B cell (primary cell): ENCODE measurements at regions not wholly inside any gene's neighbourhood (a gene's known extent, or its start where the extent isn't known, plus 50 kb on each side); places are given as distances from the start of the nearest gene placed in this dataset.

Experiments
- ATAC-seq: fragments of 200-7000 bp; cut with Tn5 transposase; one replicate; pipeline ENCODE4 v1.10.0; 2021; ENCODE audit warnings: low read depth, mild to moderate bottlenecking, moderate number of reproducible peaks, moderate library complexity
- CTCF ChIA-PET: fragments of 350-600 bp; sonication (Branson Sonifier 250); formaldehyde crosslinking; loops from one replicate; lab custom pipeline; 2021; ENCODE audit warnings: antibody characterized with exemption, inconsistent platforms; lab: Charles Lee
- POLR2A ChIA-PET: fragments of 350-600 bp; sonication (Branson Sonifier 250); formaldehyde crosslinking; loops from one replicate; lab custom pipeline; 2021; ENCODE audit warnings: antibody characterized with exemption; lab: Charles Lee
- DNase-seq: peaks from one replicate; pipeline ENCODE4 v3.0.0; 2013
- H2AFZ ChIP-seq: 2 replicates; pipeline ENCODE4 v1.6.1; 2012; ENCODE audit warnings: mild to moderate bottlenecking, low read depth, low read length; ENCODE audit not compliant: insufficient read depth, poor library complexity, severe bottlenecking
- H3K27ac ChIP-seq, 2 donors: 1 replicate in 1 of 2; 2 replicates in 1 of 2; pipeline ENCODE4 v1.5.1; 2012 to 2013; ENCODE audit warnings: low read length in 2 of 2, mild to moderate bottlenecking in 2 of 2, moderate library complexity in 1 of 2
- H3K27me3 ChIP-seq, 4 experiments: fragments of 200-600 bp in 1 of 4; sonication (generic) in 1 of 4; replicated peaks in 1 of 4; 1 replicate in 2 of 4; 2 replicates in 2 of 4; pipeline versions ENCODE4 v1.6.1 to v1.7.0; 2013 to 2016; ENCODE audit warnings: low read length in 3 of 4, mild to moderate bottlenecking in 2 of 4, mixed read lengths in 1 of 4, moderate library complexity in 1 of 4; ENCODE audit not compliant: insufficient read depth in 4 of 4, control insufficient read depth in 3 of 4; ENCODE audit errors: control extremely low read depth in 1 of 4
- H3K36me3 ChIP-seq, 2 experiments: replicated peaks in 1 of 2; 1 replicate in 1 of 2; 2 replicates in 1 of 2; pipeline versions ENCODE4 v1.6.1 to v1.7.1; 2013; ENCODE audit warnings: low read length in 1 of 2; ENCODE audit not compliant: insufficient read depth in 2 of 2, control insufficient read depth in 1 of 2; ENCODE audit errors: control extremely low read depth in 1 of 2, extremely low read depth in 1 of 2
- H3K4me1 ChIP-seq, 2 donors: fragments of 200-600 bp in 1 of 2; sonication (generic) in 1 of 2; 1 replicate in 1 of 2; 2 replicates in 1 of 2; pipeline versions ENCODE4 v1.5.1 to v1.6.1; 2013 to 2017; ENCODE audit warnings: low read length in 2 of 2; ENCODE audit not compliant: control insufficient read depth in 2 of 2, insufficient read depth in 2 of 2
- H3K4me2 ChIP-seq: replicated peaks from 2 replicates; pipeline ENCODE3; 2012; ENCODE audit warnings: mild to moderate bottlenecking, low read depth, low read length; ENCODE audit not compliant: poor library complexity, severe bottlenecking
- H3K4me3 ChIP-seq, 5 experiments: fragments of 200-600 bp in 1 of 5; sonication (generic) in 1 of 5; 1 replicate in 3 of 5; 2 replicates in 2 of 5; pipeline versions ENCODE4 v1.5.1 to v1.7.0; 2011 to 2016; ENCODE audit warnings: low read length in 4 of 5, mild to moderate bottlenecking in 4 of 5, low read depth in 2 of 5, control low read depth in 1 of 5, moderate library complexity in 1 of 5; ENCODE audit not compliant: insufficient read depth in 1 of 5; ENCODE audit errors: control extremely low read depth in 1 of 5, extremely low read depth in 1 of 5
- H3K79me2 ChIP-seq: fragments of 200-600 bp; sonication (generic); one replicate; pipeline ENCODE4 v1.6.0; 2016; ENCODE audit warnings: low read length; ENCODE audit not compliant: control insufficient read depth, insufficient read depth
- H3K9ac ChIP-seq: fragments of 200-600 bp; sonication (generic); 2 replicates; pipeline ENCODE4 v1.6.1; 2017; ENCODE audit warnings: mild to moderate bottlenecking, low read length, moderate library complexity
- H3K9me3 ChIP-seq, 3 donors: one replicate each; pipeline versions ENCODE4 v1.6.1 to v1.7.1; 2013; ENCODE audit warnings: low read length in 2 of 3; ENCODE audit not compliant: control insufficient read depth in 2 of 3, insufficient read depth in 1 of 3; ENCODE audit errors: control extremely low read depth in 1 of 3
- H4K20me1 ChIP-seq: 2 replicates; pipeline ENCODE4 v1.6.0; 2012; ENCODE audit warnings: mild to moderate bottlenecking, low read length; ENCODE audit not compliant: insufficient read depth, control insufficient read depth, poor library complexity, severe bottlenecking
- H3K27ac Mint-ChIP-seq: one replicate; pipeline ENCODE4 v1.8.0; 2021; ENCODE audit warnings: mixed read lengths
- H3K27me3 Mint-ChIP-seq: one replicate; pipeline ENCODE4 v1.8.0; 2021; ENCODE audit warnings: mixed read lengths
- H3K4me1 Mint-ChIP-seq: one replicate; pipeline ENCODE4 v1.8.0; 2021; ENCODE audit warnings: mixed read lengths
- H3K4me3 Mint-ChIP-seq: one replicate; pipeline ENCODE4 v1.8.0; 2021; ENCODE audit warnings: mixed read lengths
- H3K9me3 Mint-ChIP-seq: one replicate; pipeline ENCODE4 v1.8.0; 2022; ENCODE audit warnings: mixed read lengths; ENCODE audit not compliant: insufficient read depth
- CTCF ChIP-seq: fragments of 200-600 bp; IDR thresholded peaks from one replicate; pipeline ENCODE4 v1.8.0; 2022; ENCODE audit warnings: antibody characterized with exemption, mild to moderate bottlenecking
- EZH2 ChIP-seq: IDR thresholded peaks from 2 replicates; pipeline ENCODE4 v1.6.1; 2012; ENCODE audit warnings: borderline replicate concordance, low read depth, mild to moderate bottlenecking, moderate library complexity, low read length; ENCODE audit not compliant: insufficient read depth, poor library complexity, severe bottlenecking
- WGBS: methylation state at CpG from one replicate; pipeline ENCODE4 v1.1.5; 2013; ENCODE audit warnings: missing lambda C conversion rate; ENCODE audit not compliant: insufficient coverage; 5-methylcytosine and 5-hydroxymethylcytosine counted together
- intact Hi-C: fragments of 100-400 bp; cut with micrococcal nuclease; formaldehyde crosslinking; loops from one replicate; pipeline ENCODE4 v1.10.0; 2022

GRCh38 chr6:91509711-91510110 is 922.8 kb upstream of the MAP3K7 start:
- CTCF ChIA-PET, result no interaction called here

GRCh38 chr6:91509039-91509438 is 922.2 kb upstream of the MAP3K7 start:
- WGBS, result no CpG with 5 or more reads among the region's 2 CpGs
- Histone ChIP-seq H3K79me2 (no peaks in the 10 kb centered on the region), H3K4me2 (no peak overlapping the region), H4K20me1 (no peaks in the 10 kb centered on the region), H3K4me1 (no peaks in the 10 kb centered on the region), H3K4me3 (no peak overlapping the region), H3K27ac (no peak overlapping the region), H3K9ac (no peak overlapping the region), H2AFZ (no peak overlapping the region), H3K27me3 (no peaks in the 10 kb centered on the region), H3K9me3 (no peaks in the 10 kb centered on the region), H3K36me3 (no peaks in the 10 kb centered on the region)
- Mint-ChIP-seq H3K4me3 (no peak overlapping the region), H3K4me1 (no peaks in the 10 kb centered on the region), H3K9me3 (peaks cover 2% of the 10 kb centered on the region), H3K27me3 (no peaks in the 10 kb centered on the region), H3K27ac (no peak overlapping the region)
- ChIA-PET CTCF (no interaction called here), POLR2A (no interaction called here)
- ATAC-seq, result no peak
- intact Hi-C loops, result no loop called here
- TF ChIP-seq EZH2 (no peak), CTCF (no peak)
- no peak for DNase-seq

More at GRCh38 chr6:91509711-91510110, 922.8 kb upstream of the MAP3K7 start:
- Histone ChIP-seq H3K79me2 (no peaks in the 10 kb centered on the region), H4K20me1 (no peaks in the 10 kb centered on the region), H3K9me3 (no peaks in the 10 kb centered on the region), H3K9ac (no peak overlapping the region), H3K4me2 (no peak overlapping the region), H3K4me3 (no peak overlapping the region), H3K4me1 (no peaks in the 10 kb centered on the region), H3K27ac (no peak overlapping the region), H3K27me3 (no peaks in the 10 kb centered on the region), H2AFZ (no peak overlapping the region), H3K36me3 (no peaks in the 10 kb centered on the region)
- TF ChIP-seq CTCF (no peak), EZH2 (no peak)
- POLR2A ChIA-PET, result no interaction called here
- H3K4me3 Mint-ChIP-seq, result no peak overlapping the region
- no peak overlapping the region for H3K27ac Mint-ChIP-seq
- intact Hi-C loops, result no loop called here
- ATAC-seq (no peak), DNase-seq (no peak)
- H3K9me3 Mint-ChIP-seq, result peaks cover 2% of the 10 kb centered on the region
- no peaks in the 10 kb centered on the region for H3K27me3 Mint-ChIP-seq
- 67% methylated on average over 2 of the region's 2 CpGs for WGBS
- no peaks in the 10 kb centered on the region for H3K4me1 Mint-ChIP-seq
